Panc1 (cell line): ENCODE measurements at regions not wholly inside any gene's neighbourhood (a gene's known extent, or its start where the extent isn't known, plus 50 kb on each side); places are given as distances from the start of the nearest gene placed in this dataset.

Experiments used
- ATAC-seq: fragments of 200-7000 bp; cut with Tn5 transposase; 2 replicates; pipeline ENCODE4 v1.9.1; 2020; ENCODE audit warnings: mild to moderate bottlenecking, moderate library complexity
- BruUV-seq: library from RNA; stranded (reverse); fragments of 400-500 nt; replicated peaks from 2 replicates; lab custom pipeline; 2021; lab: Mats Ljungman, UMichigan
- CTCF ChIA-PET: fragments of 300-600 bp; sonication (Branson Sonifier 250); formaldehyde crosslinking; loops from one replicate; lab custom pipeline; 2022; ENCODE audit warnings: antibody characterized with exemption; lab: Charles Lee
- POLR2A ChIA-PET: fragments of 300-600 bp; sonication (Branson Sonifier 250); formaldehyde crosslinking; loops from one replicate; lab custom pipeline; 2022; ENCODE audit warnings: antibody characterized with exemption; lab: Charles Lee
- DNase-seq: peaks from one replicate; pipeline ENCODE4 v3.0.0-alpha.2; 2010; ENCODE audit warnings: low read depth, low spot score
- H3K27ac ChIP-seq: 2 replicates; pipeline ENCODE4 v1.5.1; 2011; ENCODE audit warnings: mild to moderate bottlenecking, low read length, inconsistent platforms
- H3K27me3 ChIP-seq: fragments of 200-500 bp; sonication (Bioruptor generic); 2 replicates; pipeline ENCODE4 v1.6.0; 2014; ENCODE audit warnings: low read length, inconsistent platforms; ENCODE audit not compliant: control insufficient read depth, insufficient read depth
- H3K36me3 ChIP-seq: fragments of 200-500 bp; sonication (Bioruptor generic); 2 replicates; pipeline ENCODE4 v1.5.1; 2014; ENCODE audit warnings: inconsistent platforms, mild to moderate bottlenecking, low read length, moderate library complexity; ENCODE audit not compliant: control insufficient read depth, insufficient read depth
- H3K4me1 ChIP-seq: 2 replicates; pipeline ENCODE4 v1.5.1; 2011; ENCODE audit warnings: inconsistent platforms, mild to moderate bottlenecking, low read length, moderate library complexity; ENCODE audit not compliant: control insufficient read depth, insufficient read depth
- H3K4me3 ChIP-seq, 2 experiments: 2 replicates each; pipeline ENCODE4 v1.5.1; 2011 to 2012; ENCODE audit warnings: low read depth in 2 of 2, low read length in 2 of 2, mild to moderate bottlenecking in 2 of 2, inconsistent platforms in 1 of 2, moderate library complexity in 1 of 2
- H3K9me3 ChIP-seq: fragments of 200-500 bp; sonication (Bioruptor generic); 2 replicates; pipeline ENCODE4 v1.5.1; 2014; ENCODE audit warnings: low read depth, mild to moderate bottlenecking, inconsistent platforms, low read length, moderate library complexity; ENCODE audit not compliant: control insufficient read depth, insufficient read depth
- POLR2AphosphoS5 ChIP-seq: IDR thresholded peaks from 2 replicates; pipeline ENCODE4 v1.6.1; 2012; ENCODE audit warnings: mild to moderate bottlenecking, low read depth, low read length, moderate library complexity
- SIN3A ChIP-seq: IDR thresholded peaks from 2 replicates; pipeline ENCODE4 v1.6.1; 2012; ENCODE audit warnings: low read depth, mild to moderate bottlenecking, low read length, moderate library complexity, borderline replicate concordance; ENCODE audit not compliant: insufficient read depth
- TCF7L2 ChIP-seq: IDR thresholded peaks from 2 replicates; pipeline ENCODE4 v1.6.1; 2011; ENCODE audit warnings: mild to moderate bottlenecking, low read depth, low read length, inconsistent platforms
- in situ Hi-C: cut with HindIII; loops from 2 replicates; pipeline ENCODE4 v1.10.0; 2016; ENCODE audit warnings: low sequenced_read_pairs, low pct_unique_long_range_greater_than_20kb
- intact Hi-C: fragments of 100-400 bp; cut with micrococcal nuclease; formaldehyde crosslinking; loops from one replicate; pipeline ENCODE4 v1.10.0; 2022; ENCODE audit not compliant: unreplicated experiment
- TF ChIP-seq, protein P1 (sequence below), 2 experiments: IDR thresholded peaks; 2 replicates each; pipeline ENCODE4 v1.6.1; 2011 to 2012; ENCODE audit warnings: low read depth in 2 of 2, control low read depth in 1 of 2, low read length in 1 of 2, mild to moderate bottlenecking in 1 of 2, moderate library complexity in 1 of 2; ENCODE audit not compliant: insufficient read depth in 1 of 2
- TF ChIP-seq, protein P2 (sequence below): fragments of 450-650 bp; IDR thresholded peaks from 2 replicates; pipeline ENCODE4 v1.5.1; 2017; ENCODE audit warnings: mild to moderate bottlenecking

DNA sequence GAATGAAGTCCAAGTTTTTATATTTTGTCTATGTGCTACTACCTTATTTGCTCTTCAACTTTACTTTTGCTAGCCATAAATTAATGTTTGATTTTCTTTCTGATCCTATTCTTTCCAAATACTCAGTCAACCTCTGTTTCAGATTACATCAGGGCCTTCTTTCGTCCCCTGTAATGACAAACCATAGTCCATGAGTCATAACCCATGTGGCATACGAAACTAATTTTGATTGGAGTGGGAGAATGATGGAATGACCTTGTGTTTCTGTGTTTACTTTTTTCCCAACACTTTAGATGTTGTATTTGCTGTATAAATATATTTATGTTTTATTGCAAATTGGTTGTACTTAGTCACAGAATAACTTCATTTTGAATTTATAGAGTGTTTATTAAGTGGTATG, 1043.1 kb downstream of the DTWD2 start:
- intact Hi-C loops (no loop called here), in situ Hi-C loops (no loop called here)
- Histone ChIP-seq H3K27ac (no peak overlapping the region), H3K4me1 (no peaks in the 10 kb centered on the region), H3K4me3 (no peak overlapping the region), H3K36me3 (no peaks in the 10 kb centered on the region), H3K9me3 (no peaks in the 10 kb centered on the region; the same call in 1 of the 2 replicates), H3K27me3 (no peaks in the 10 kb centered on the region)
- TF ChIP-seq TCF7L2, result no peak
- TF ChIP-seq SIN3A, result no peak
- TF ChIP-seq, protein P1, sequence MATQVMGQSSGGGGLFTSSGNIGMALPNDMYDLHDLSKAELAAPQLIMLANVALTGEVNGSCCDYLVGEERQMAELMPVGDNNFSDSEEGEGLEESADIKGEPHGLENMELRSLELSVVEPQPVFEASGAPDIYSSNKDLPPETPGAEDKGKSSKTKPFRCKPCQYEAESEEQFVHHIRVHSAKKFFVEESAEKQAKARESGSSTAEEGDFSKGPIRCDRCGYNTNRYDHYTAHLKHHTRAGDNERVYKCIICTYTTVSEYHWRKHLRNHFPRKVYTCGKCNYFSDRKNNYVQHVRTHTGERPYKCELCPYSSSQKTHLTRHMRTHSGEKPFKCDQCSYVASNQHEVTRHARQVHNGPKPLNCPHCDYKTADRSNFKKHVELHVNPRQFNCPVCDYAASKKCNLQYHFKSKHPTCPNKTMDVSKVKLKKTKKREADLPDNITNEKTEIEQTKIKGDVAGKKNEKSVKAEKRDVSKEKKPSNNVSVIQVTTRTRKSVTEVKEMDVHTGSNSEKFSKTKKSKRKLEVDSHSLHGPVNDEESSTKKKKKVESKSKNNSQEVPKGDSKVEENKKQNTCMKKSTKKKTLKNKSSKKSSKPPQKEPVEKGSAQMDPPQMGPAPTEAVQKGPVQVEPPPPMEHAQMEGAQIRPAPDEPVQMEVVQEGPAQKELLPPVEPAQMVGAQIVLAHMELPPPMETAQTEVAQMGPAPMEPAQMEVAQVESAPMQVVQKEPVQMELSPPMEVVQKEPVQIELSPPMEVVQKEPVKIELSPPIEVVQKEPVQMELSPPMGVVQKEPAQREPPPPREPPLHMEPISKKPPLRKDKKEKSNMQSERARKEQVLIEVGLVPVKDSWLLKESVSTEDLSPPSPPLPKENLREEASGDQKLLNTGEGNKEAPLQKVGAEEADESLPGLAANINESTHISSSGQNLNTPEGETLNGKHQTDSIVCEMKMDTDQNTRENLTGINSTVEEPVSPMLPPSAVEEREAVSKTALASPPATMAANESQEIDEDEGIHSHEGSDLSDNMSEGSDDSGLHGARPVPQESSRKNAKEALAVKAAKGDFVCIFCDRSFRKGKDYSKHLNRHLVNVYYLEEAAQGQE (IDR thresholded peaks at IDR 0.05; ENCODE audit: insufficient read depth in 1 of 2, low read depth in 2 of 2, low read length in 1 of 2), result no peak
- DNase-seq (no peak), ATAC-seq (no peak)
- POLR2A ChIA-PET, result no interaction called here
- no TSS peak for BruUV-seq
- CTCF ChIA-PET, result no interaction called here

DNA sequence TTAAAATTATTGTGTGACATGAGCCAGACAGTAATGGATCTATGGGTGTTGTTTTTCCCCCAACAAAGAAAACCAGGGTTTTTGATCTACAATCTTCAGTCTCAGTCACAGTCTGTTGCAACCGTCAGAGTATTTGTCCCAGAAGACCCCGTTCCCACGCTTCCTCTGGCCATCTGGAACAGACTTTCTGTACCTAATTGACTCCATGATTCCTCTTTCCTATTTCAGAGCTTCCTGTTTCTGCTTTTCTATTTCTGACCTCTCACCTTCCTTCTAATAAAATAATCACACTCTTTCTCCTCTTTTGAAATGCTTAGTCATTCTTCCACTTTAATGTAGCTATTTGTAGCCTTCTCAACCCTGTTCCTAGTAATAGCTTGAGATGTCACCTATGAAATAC, 1044.8 kb downstream of the DTWD2 start:
- Histone ChIP-seq H3K4me3 (no peak overlapping the region), H3K9me3 (no peaks in the 10 kb centered on the region; the same call in 1 of the 2 replicates), H3K27me3 (no peaks in the 10 kb centered on the region), H3K4me1 (no peaks in the 10 kb centered on the region), H3K27ac (no peak overlapping the region), H3K36me3 (no peaks in the 10 kb centered on the region)
- intact Hi-C loops, result no loop called here
- DNase-seq, result no peak
- CTCF ChIA-PET, result no interaction called here
- TF ChIP-seq TCF7L2 (no peak), POLR2AphosphoS5 (no peak), SIN3A (no peak)
- TF ChIP-seq, protein P1 (IDR thresholded peaks at IDR 0.05; ENCODE audit: insufficient read depth in 1 of 2, low read depth in 2 of 2, low read length in 1 of 2), result no peak
- TF ChIP-seq, protein P2, sequence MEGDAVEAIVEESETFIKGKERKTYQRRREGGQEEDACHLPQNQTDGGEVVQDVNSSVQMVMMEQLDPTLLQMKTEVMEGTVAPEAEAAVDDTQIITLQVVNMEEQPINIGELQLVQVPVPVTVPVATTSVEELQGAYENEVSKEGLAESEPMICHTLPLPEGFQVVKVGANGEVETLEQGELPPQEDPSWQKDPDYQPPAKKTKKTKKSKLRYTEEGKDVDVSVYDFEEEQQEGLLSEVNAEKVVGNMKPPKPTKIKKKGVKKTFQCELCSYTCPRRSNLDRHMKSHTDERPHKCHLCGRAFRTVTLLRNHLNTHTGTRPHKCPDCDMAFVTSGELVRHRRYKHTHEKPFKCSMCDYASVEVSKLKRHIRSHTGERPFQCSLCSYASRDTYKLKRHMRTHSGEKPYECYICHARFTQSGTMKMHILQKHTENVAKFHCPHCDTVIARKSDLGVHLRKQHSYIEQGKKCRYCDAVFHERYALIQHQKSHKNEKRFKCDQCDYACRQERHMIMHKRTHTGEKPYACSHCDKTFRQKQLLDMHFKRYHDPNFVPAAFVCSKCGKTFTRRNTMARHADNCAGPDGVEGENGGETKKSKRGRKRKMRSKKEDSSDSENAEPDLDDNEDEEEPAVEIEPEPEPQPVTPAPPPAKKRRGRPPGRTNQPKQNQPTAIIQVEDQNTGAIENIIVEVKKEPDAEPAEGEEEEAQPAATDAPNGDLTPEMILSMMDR, result no peak
- in situ Hi-C loops, result no loop called here
- no peak for ATAC-seq
- POLR2A ChIA-PET, result interaction anchor here (0.7 kb wide), 1 partner anchor 1431 kb away, joined by 3 read pairs; no protein-coding TSS in a partner anchor
- no TSS peak for BruUV-seq
